Astrocyte (in vitro differentiated cells and primary cell): ENCODE measurements at regions not wholly inside any gene's neighbourhood (a gene's known extent, or its start where the extent isn't known, plus 50 kb on each side); places are given as distances from the start of the nearest gene placed in this dataset.
"Not testable (repeated sequence)": the region's sequence is repeated elsewhere in the genome, so short reads cannot be mapped to it uniquely, and the experiment has no call there.

Experiments
- DNase-seq: peaks from one replicate; pipeline ENCODE4 v3.0.0-alpha.2; 2010; ENCODE audit warnings: low read depth
- FAIRE-seq: peaks from 2 replicates; lab custom pipeline; 2011; peaks lifted over from hg19 to GRCh38; lab: Jason Lieb, UNC
- H2AFZ ChIP-seq: 2 replicates; pipeline ENCODE4 v1.6.0; 2012; ENCODE audit warnings: low read depth, low read length, inconsistent platforms
- H3K27ac ChIP-seq: 2 replicates; pipeline ENCODE4 v1.5.1; 2011; ENCODE audit warnings: low read depth, low read length, inconsistent platforms
- H3K27me3 ChIP-seq: 2 replicates; pipeline ENCODE4 v1.6.0; 2011; ENCODE audit warnings: low read length, inconsistent platforms; ENCODE audit not compliant: insufficient read depth
- H3K36me3 ChIP-seq: 2 replicates; pipeline ENCODE4 v1.5.1; 2011; ENCODE audit warnings: low read length, inconsistent platforms; ENCODE audit not compliant: insufficient read depth
- H3K4me1 ChIP-seq: 2 replicates; pipeline ENCODE4 v1.5.1; 2011; ENCODE audit warnings: low read length, inconsistent platforms; ENCODE audit not compliant: insufficient read depth
- H3K4me2 ChIP-seq: 2 replicates; pipeline ENCODE4 v1.6.0; 2012; ENCODE audit warnings: low read length, inconsistent platforms
- H3K4me3 ChIP-seq: 2 replicates; pipeline ENCODE4 v1.5.1; 2011; ENCODE audit warnings: low read depth, mild to moderate bottlenecking, low read length, inconsistent platforms; ENCODE audit not compliant: insufficient read depth
- H3K79me2 ChIP-seq: 2 replicates; pipeline ENCODE4 v1.6.0; 2012; ENCODE audit warnings: mild to moderate bottlenecking, low read length, inconsistent platforms; ENCODE audit not compliant: insufficient read depth
- H3K9ac ChIP-seq: 2 replicates; pipeline ENCODE4 v1.6.0; 2012; ENCODE audit warnings: mild to moderate bottlenecking, low read length, inconsistent platforms
- H3K9me3 ChIP-seq: 2 replicates; pipeline ENCODE4 v1.5.1; 2012; ENCODE audit warnings: low read depth, mild to moderate bottlenecking, low read length, inconsistent platforms; ENCODE audit not compliant: insufficient read depth
- H4K20me1 ChIP-seq: 2 replicates; pipeline ENCODE4 v1.6.0; 2012; ENCODE audit warnings: low read length, inconsistent platforms; ENCODE audit not compliant: insufficient read depth
- H3K27ac Mint-ChIP-seq: one replicate; pipeline ENCODE4 v1.8.0; 2021; ENCODE audit warnings: mild to moderate bottlenecking, mixed read lengths; ENCODE audit not compliant: unreplicated experiment
- H3K27me3 Mint-ChIP-seq: one replicate; pipeline ENCODE4 v1.8.0; 2021; ENCODE audit warnings: low read depth, mixed read lengths; ENCODE audit not compliant: unreplicated experiment
- H3K36me3 Mint-ChIP-seq: one replicate; pipeline ENCODE4 v1.8.0; 2021; ENCODE audit warnings: low read depth, mixed read lengths; ENCODE audit not compliant: unreplicated experiment
- H3K4me1 Mint-ChIP-seq: one replicate; pipeline ENCODE4 v1.8.0; 2021; ENCODE audit warnings: low read depth, mixed read lengths; ENCODE audit not compliant: unreplicated experiment
- H3K4me3 Mint-ChIP-seq: one replicate; pipeline ENCODE4 v1.8.0; 2021; ENCODE audit warnings: mild to moderate bottlenecking, moderate library complexity, mixed read lengths; ENCODE audit not compliant: unreplicated experiment
- H3K9me3 Mint-ChIP-seq: one replicate; pipeline ENCODE4 v1.8.0; 2021; ENCODE audit warnings: mild to moderate bottlenecking, mixed read lengths; ENCODE audit not compliant: unreplicated experiment
- EZH2 ChIP-seq: IDR thresholded peaks from 2 replicates; pipeline ENCODE4 v1.6.1; 2012; ENCODE audit warnings: mild to moderate bottlenecking, low read length, inconsistent platforms; ENCODE audit not compliant: insufficient read depth
- TF ChIP-seq, protein P1 (sequence below): IDR thresholded peaks from 2 replicates; pipeline ENCODE4 v1.5.1; 2011; ENCODE audit warnings: low read depth, mild to moderate bottlenecking, inconsistent platforms, low read length, moderate library complexity; ENCODE audit not compliant: insufficient read depth

DNA sequence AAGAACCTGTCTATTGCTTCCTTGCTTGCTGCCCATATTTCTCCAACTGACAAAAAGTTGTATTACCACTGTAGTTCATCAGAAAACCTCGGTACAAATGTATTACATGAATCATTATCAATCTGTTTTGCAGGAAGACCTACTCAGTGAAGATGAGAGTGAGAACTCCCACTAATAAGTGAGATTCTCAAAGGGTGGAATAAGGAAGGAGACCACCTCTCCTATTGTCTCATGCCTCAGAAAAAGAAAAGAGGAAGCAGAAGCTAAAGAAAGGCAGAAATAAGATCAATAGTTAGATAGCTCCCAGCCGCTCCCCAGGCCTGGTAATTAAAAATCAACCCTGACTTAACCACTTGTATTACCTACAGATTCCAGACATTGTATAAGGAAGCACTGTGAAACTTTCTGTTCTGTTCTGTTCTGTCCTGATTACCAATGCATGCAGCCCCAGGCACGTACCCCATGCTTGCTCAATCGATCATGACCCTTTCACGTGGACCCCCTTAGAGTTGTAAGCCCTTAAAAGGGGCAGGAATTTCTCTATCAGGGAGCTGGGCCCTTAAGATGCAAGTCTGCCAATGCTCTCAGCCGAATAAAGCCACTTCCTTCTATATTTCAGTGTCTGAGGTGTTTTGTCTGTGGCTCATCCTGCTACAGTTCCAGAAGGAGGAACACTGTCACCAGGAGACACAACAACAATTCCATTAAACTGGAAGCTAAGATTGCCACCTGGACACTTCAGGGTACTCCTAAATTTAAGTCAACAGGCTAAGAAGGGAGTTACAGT, 152.5 kb upstream of the COX7C start:
- H3K4me1 Mint-ChIP-seq = peaks cover 8% of the 10 kb centered on the region
- FAIRE-seq (no peak), DNase-seq (no peak)
- H3K27me3 ChIP-seq = no peaks in the 10 kb centered on the region
- H3K4me3 Mint-ChIP-seq = no peak overlapping the region
- TF ChIP-seq, protein P1, sequence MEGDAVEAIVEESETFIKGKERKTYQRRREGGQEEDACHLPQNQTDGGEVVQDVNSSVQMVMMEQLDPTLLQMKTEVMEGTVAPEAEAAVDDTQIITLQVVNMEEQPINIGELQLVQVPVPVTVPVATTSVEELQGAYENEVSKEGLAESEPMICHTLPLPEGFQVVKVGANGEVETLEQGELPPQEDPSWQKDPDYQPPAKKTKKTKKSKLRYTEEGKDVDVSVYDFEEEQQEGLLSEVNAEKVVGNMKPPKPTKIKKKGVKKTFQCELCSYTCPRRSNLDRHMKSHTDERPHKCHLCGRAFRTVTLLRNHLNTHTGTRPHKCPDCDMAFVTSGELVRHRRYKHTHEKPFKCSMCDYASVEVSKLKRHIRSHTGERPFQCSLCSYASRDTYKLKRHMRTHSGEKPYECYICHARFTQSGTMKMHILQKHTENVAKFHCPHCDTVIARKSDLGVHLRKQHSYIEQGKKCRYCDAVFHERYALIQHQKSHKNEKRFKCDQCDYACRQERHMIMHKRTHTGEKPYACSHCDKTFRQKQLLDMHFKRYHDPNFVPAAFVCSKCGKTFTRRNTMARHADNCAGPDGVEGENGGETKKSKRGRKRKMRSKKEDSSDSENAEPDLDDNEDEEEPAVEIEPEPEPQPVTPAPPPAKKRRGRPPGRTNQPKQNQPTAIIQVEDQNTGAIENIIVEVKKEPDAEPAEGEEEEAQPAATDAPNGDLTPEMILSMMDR = no peak
- H3K9ac ChIP-seq = no peak overlapping the region
- H3K36me3 ChIP-seq = no peaks in the 10 kb centered on the region
- no peaks in the 10 kb centered on the region for H3K27me3 Mint-ChIP-seq
- no peaks in the 10 kb centered on the region for H3K4me1 ChIP-seq
- H3K4me3 ChIP-seq = no peak overlapping the region
- no peak overlapping the region for H3K27ac ChIP-seq
- no peak overlapping the region for H3K4me2 ChIP-seq
- no peaks in the 10 kb centered on the region for H3K79me2 ChIP-seq
- H2AFZ ChIP-seq = no peak overlapping the region
- peaks cover 9% of the 10 kb centered on the region for H3K9me3 ChIP-seq
- peaks cover 19% of the 10 kb centered on the region for H3K9me3 Mint-ChIP-seq
- H3K27ac Mint-ChIP-seq = no peak overlapping the region
- H3K36me3 Mint-ChIP-seq = peaks cover 1% of the 10 kb centered on the region
- H4K20me1 ChIP-seq = no peaks in the 10 kb centered on the region

GRCh38 chr5:86466721-86467120, 151.0 kb upstream of the COX7C start:
- not testable (repeated sequence) for H4K20me1 ChIP-seq, H3K36me3 ChIP-seq, H3K4me3 Mint-ChIP-seq, FAIRE-seq, DNase-seq, H3K9me3 ChIP-seq, H3K4me3 ChIP-seq, H3K79me2 ChIP-seq, H3K27me3 ChIP-seq, H3K36me3 Mint-ChIP-seq, H3K27ac ChIP-seq, H2AFZ ChIP-seq, H3K4me2 ChIP-seq, H3K9ac ChIP-seq, H3K27ac Mint-ChIP-seq, H3K4me1 ChIP-seq, H3K4me1 Mint-ChIP-seq, H3K27me3 Mint-ChIP-seq
- peaks cover 17% of the 10 kb centered on the region for H3K9me3 Mint-ChIP-seq

- no peaks in the 10 kb centered on the region for H3K9me3 ChIP-seq
- no peak overlapping the region for H3K4me3 Mint-ChIP-seq
- H4K20me1 ChIP-seq = no peaks in the 10 kb centered on the region
- no peaks in the 10 kb centered on the region for H3K9me3 Mint-ChIP-seq
- no peaks in the 10 kb centered on the region for H3K27me3 ChIP-seq
- no peak overlapping the region for H3K4me2 ChIP-seq
- H3K27me3 Mint-ChIP-seq = no peaks in the 10 kb centered on the region
- no peaks in the 10 kb centered on the region for H3K79me2 ChIP-seq
- no peaks in the 10 kb centered on the region for H3K4me1 ChIP-seq
- H3K9ac ChIP-seq = no peak overlapping the region
- H3K36me3 Mint-ChIP-seq = no peaks in the 10 kb centered on the region
- H3K4me3 ChIP-seq = no peak overlapping the region
- DNase-seq (no peak), FAIRE-seq (no peak)
- no peak overlapping the region for H3K27ac ChIP-seq
- TF ChIP-seq, protein P1 = no peak
- no peak for TF ChIP-seq EZH2
- H2AFZ ChIP-seq = no peak overlapping the region
- H3K36me3 ChIP-seq = no peaks in the 10 kb centered on the region
- no peak overlapping the region for H3K27ac Mint-ChIP-seq
- no peaks in the 10 kb centered on the region for H3K4me1 Mint-ChIP-seq
Measured at GRCh38 chr5:86482008-86482407, 135.7 kb upstream of the COX7C start.
